Trophoblast cell (in vitro differentiated cells and primary cell): ENCODE measurements at regions not wholly inside any gene's neighbourhood (a gene's known extent, or its start where the extent isn't known, plus 50 kb on each side); places are given as distances from the start of the nearest gene placed in this dataset.

Experiments used
- DNase-seq, 2 donors: peaks; one replicate each; pipeline ENCODE4 v3.0.0-alpha.2; 2016
- H2AFZ ChIP-seq: 2 replicates; pipeline ENCODE4 v1.6.1; 2013; ENCODE audit warnings: low read length, moderate library complexity, mild to moderate bottlenecking; ENCODE audit not compliant: insufficient read depth, poor library complexity
- H2AK5ac ChIP-seq: 2 replicates; pipeline ENCODE4 v1.6.1; 2013; ENCODE audit warnings: mild to moderate bottlenecking, low read length
- H2BK120ac ChIP-seq: 2 replicates; pipeline ENCODE4 v1.6.1; 2013; ENCODE audit warnings: low read length, mild to moderate bottlenecking, moderate library complexity; ENCODE audit not compliant: insufficient read depth, poor library complexity
- H2BK12ac ChIP-seq: 2 replicates; pipeline ENCODE4 v1.6.1; 2013; ENCODE audit warnings: mild to moderate bottlenecking, low read length, moderate library complexity
- H2BK5ac ChIP-seq: 2 replicates; pipeline ENCODE4 v1.6.1; 2013; ENCODE audit warnings: low read length, low read depth, moderate library complexity, mild to moderate bottlenecking; ENCODE audit not compliant: poor library complexity
- H3K14ac ChIP-seq: 2 replicates; pipeline ENCODE4 v1.6.1; 2013; ENCODE audit warnings: mild to moderate bottlenecking, low read length
- H3K18ac ChIP-seq: 2 replicates; pipeline ENCODE4 v1.6.1; 2013; ENCODE audit warnings: mild to moderate bottlenecking, low read length
- H3K23ac ChIP-seq: 2 replicates; pipeline ENCODE4 v1.6.1; 2013; ENCODE audit warnings: low read length
- H3K27ac ChIP-seq: 2 replicates; pipeline ENCODE4 v1.5.1; 2013; ENCODE audit warnings: low read depth, mild to moderate bottlenecking, inconsistent platforms, low read length, moderate library complexity
- H3K27me3 ChIP-seq: 2 replicates; pipeline ENCODE4 v1.6.1; 2013; ENCODE audit warnings: inconsistent platforms, mild to moderate bottlenecking, low read length, moderate library complexity; ENCODE audit not compliant: insufficient read depth
- H3K36me3 ChIP-seq, 2 experiments: 1 replicate in 1 of 2; 2 replicates in 1 of 2; pipeline ENCODE4 v1.6.1; 2013; ENCODE audit warnings: low read length in 2 of 2, mild to moderate bottlenecking in 2 of 2, moderate library complexity in 1 of 2; ENCODE audit not compliant: insufficient read depth in 2 of 2, control insufficient read depth in 1 of 2
- H3K4ac ChIP-seq: 2 replicates; pipeline ENCODE4 v1.6.1; 2013; ENCODE audit warnings: low read depth, mild to moderate bottlenecking, low read length, moderate library complexity
- H3K4me1 ChIP-seq, 2 experiments: 1 replicate in 1 of 2; 2 replicates in 1 of 2; pipeline ENCODE4 v1.6.1; 2013; ENCODE audit warnings: low read length in 2 of 2, mild to moderate bottlenecking in 2 of 2, moderate library complexity in 1 of 2; ENCODE audit not compliant: insufficient read depth in 2 of 2, control insufficient read depth in 1 of 2
- H3K4me2 ChIP-seq: 2 replicates; pipeline ENCODE4 v1.6.1; 2013; ENCODE audit warnings: inconsistent platforms, mild to moderate bottlenecking, low read length, moderate library complexity
- H3K4me3 ChIP-seq: 2 replicates; pipeline ENCODE4 v1.5.1; 2013; ENCODE audit warnings: mild to moderate bottlenecking, low read depth, low read length, inconsistent platforms
- H3K79me1 ChIP-seq: one replicate; pipeline ENCODE4 v1.6.1; 2013; ENCODE audit warnings: low read length
- H3K79me2 ChIP-seq: 2 replicates; pipeline ENCODE4 v1.6.1; 2013; ENCODE audit warnings: low read length, mild to moderate bottlenecking; ENCODE audit not compliant: control insufficient read depth, insufficient read depth, poor library complexity
- H3K9ac ChIP-seq: 2 replicates; pipeline ENCODE4 v1.6.1; 2013; ENCODE audit warnings: mild to moderate bottlenecking, low read length
- H3K9me3 ChIP-seq: 2 replicates; pipeline ENCODE4 v1.6.1; 2013; ENCODE audit warnings: low read depth, mild to moderate bottlenecking, control low read depth, inconsistent platforms, low read length; ENCODE audit not compliant: insufficient read depth
- H4K12ac ChIP-seq: 2 replicates; pipeline ENCODE4 v1.6.1; 2013; ENCODE audit warnings: low read depth, mild to moderate bottlenecking, low read length, moderate library complexity
- H4K8ac ChIP-seq: 2 replicates; pipeline ENCODE4 v1.6.1; 2013; ENCODE audit warnings: low read depth, mild to moderate bottlenecking, low read length, moderate library complexity
- H4K91ac ChIP-seq: one replicate; pipeline ENCODE4 v1.6.1; 2013; ENCODE audit warnings: low read depth, mild to moderate bottlenecking, low read length, moderate library complexity
- WGBS: extraction: QIAGEN DNeasy Blood & Tissue Kit; methylation state at CpG from one replicate; pipeline ENCODE4 v1.1.7; 2013; ENCODE audit warnings: missing lambda C conversion rate; ENCODE audit not compliant: insufficient read length, insufficient coverage; ENCODE audit errors: extremely low coverage; 5-methylcytosine and 5-hydroxymethylcytosine counted together

GRCh38 chr2:128494640-128495321, 176.1 kb upstream of the HS6ST1 start:
- no peaks in the 10 kb centered on the region for H3K27me3 ChIP-seq
- no peak overlapping the region for H2AK5ac ChIP-seq
- no peak overlapping the region for H3K18ac ChIP-seq
- no peak overlapping the region for H2BK5ac ChIP-seq
- H3K23ac ChIP-seq: no peak overlapping the region
- no peak overlapping the region for H3K4me2 ChIP-seq
- no peaks in the 10 kb centered on the region for H3K36me3 ChIP-seq
- no CpG with 5 or more reads among the region's 13 CpGs for WGBS
- no peak overlapping the region for H3K27ac ChIP-seq
- no peak overlapping the region for H2AFZ ChIP-seq
- H2BK12ac ChIP-seq: no peak overlapping the region
- H2BK120ac ChIP-seq: no peak overlapping the region
- peaks cover 3% of the 10 kb centered on the region in 2 experiments for H3K4me1 ChIP-seq
- H3K4ac ChIP-seq: no peak overlapping the region
- no peak overlapping the region for H3K14ac ChIP-seq
- no peak overlapping the region for H4K8ac ChIP-seq
- DNase-seq: no peak
- no peak overlapping the region for H4K12ac ChIP-seq
- no peaks in the 10 kb centered on the region for H3K9me3 ChIP-seq
- no peak overlapping the region for H4K91ac ChIP-seq
- no peaks in the 10 kb centered on the region for H3K79me1 ChIP-seq
- H3K4me3 ChIP-seq: no peak overlapping the region
- H3K9ac ChIP-seq: no peak overlapping the region
- no peaks in the 10 kb centered on the region for H3K79me2 ChIP-seq

DNA sequence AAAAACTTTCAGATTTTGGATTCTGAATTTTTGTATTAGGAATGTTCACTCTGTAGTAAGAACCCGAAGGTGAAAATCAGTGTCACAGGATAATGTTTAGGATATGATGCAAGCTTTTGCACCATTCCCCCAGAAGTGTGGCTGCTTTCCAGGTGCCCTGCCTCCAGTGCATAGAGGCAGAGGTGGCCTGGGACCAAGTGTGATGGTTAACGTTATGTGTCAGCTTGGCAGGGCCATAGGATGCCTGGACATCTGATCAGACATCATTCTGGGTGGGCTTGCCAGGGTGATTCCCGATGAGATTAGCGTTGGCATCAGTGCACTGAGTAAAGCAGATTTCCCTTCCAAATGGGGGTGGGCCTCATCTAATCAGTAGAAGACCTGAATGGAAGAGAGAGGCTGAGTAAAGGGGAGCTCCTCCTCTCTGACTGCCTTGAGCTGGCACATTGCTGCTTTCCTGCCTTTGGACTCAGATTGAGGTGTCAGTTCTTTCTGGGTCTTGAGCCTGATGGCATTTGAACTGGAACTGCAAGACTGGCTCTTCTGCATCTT, 177.4 kb upstream of the HS6ST1 start:
- Histone ChIP-seq H3K27me3 (no peaks in the 10 kb centered on the region), H3K4me3 (no peak overlapping the region), H3K9ac (no peak overlapping the region), H3K4ac (no peak overlapping the region), H3K23ac (no peak overlapping the region), H3K14ac (no peak overlapping the region), H3K79me1 (no peaks in the 10 kb centered on the region), H3K9me3 (no peaks in the 10 kb centered on the region), H3K36me3 (no peaks in the 10 kb centered on the region), H3K18ac (no peak overlapping the region), H3K27ac (no peak overlapping the region), H2BK5ac (no peak overlapping the region), H2BK12ac (no peak overlapping the region), H4K8ac (no peak overlapping the region), H4K12ac (no peak overlapping the region), H3K79me2 (no peaks in the 10 kb centered on the region), H2BK120ac (no peak overlapping the region), H3K4me2 (no peak overlapping the region), H3K4me1 (no peaks in the 10 kb centered on the region), H2AFZ (no peak overlapping the region), H4K91ac (no peak overlapping the region), H2AK5ac (no peak overlapping the region)
- no peak for DNase-seq
- no CpG with 5 or more reads among the region's 4 CpGs for WGBS

GRCh38 chr2:128496700-128497099, 178.0 kb upstream of the HS6ST1 start:
- H3K4ac ChIP-seq: no peak overlapping the region
- no peaks in the 10 kb centered on the region for H3K4me1 ChIP-seq
- no peak overlapping the region for H3K18ac ChIP-seq
- H3K79me1 ChIP-seq: no peaks in the 10 kb centered on the region
- H3K27ac ChIP-seq: no peak overlapping the region
- no peaks in the 10 kb centered on the region for H3K27me3 ChIP-seq
- H3K23ac ChIP-seq: no peak overlapping the region
- H2BK12ac ChIP-seq: no peak overlapping the region
- H2BK5ac ChIP-seq: no peak overlapping the region
- H4K91ac ChIP-seq: no peak overlapping the region
- no peak overlapping the region for H4K8ac ChIP-seq
- whole genome bisulfite sequencing: no CpG with 5 or more reads among the region's 2 CpGs
- H2BK120ac ChIP-seq: no peak overlapping the region
- no peak overlapping the region for H3K9ac ChIP-seq
- H3K14ac ChIP-seq: no peak overlapping the region
- H2AFZ ChIP-seq: no peak overlapping the region
- H3K9me3 ChIP-seq: no peaks in the 10 kb centered on the region
- no peak for DNase-seq
- no peak overlapping the region for H4K12ac ChIP-seq
- H3K36me3 ChIP-seq: no peaks in the 10 kb centered on the region
- H3K79me2 ChIP-seq: no peaks in the 10 kb centered on the region
- H3K4me2 ChIP-seq: no peak overlapping the region
- H3K4me3 ChIP-seq: no peak overlapping the region
- no peak overlapping the region for H2AK5ac ChIP-seq

GRCh38 chr2:128497461-128497860, 178.8 kb upstream of the HS6ST1 start:
- no peak overlapping the region for H2AFZ ChIP-seq
- no peak overlapping the region for H3K23ac ChIP-seq
- H4K8ac ChIP-seq: no peak overlapping the region
- no peak overlapping the region for H3K4me2 ChIP-seq
- no peak overlapping the region for H2BK120ac ChIP-seq
- no peak overlapping the region for H2BK12ac ChIP-seq
- H3K9ac ChIP-seq: no peak overlapping the region
- H3K36me3 ChIP-seq: no peaks in the 10 kb centered on the region
- no peak overlapping the region for H4K91ac ChIP-seq
- H2AK5ac ChIP-seq: no peak overlapping the region
- H3K27me3 ChIP-seq: no peaks in the 10 kb centered on the region
- H3K18ac ChIP-seq: no peak overlapping the region
- DNase-seq: no peak
- no peak overlapping the region for H3K4ac ChIP-seq
- no peak overlapping the region for H3K4me3 ChIP-seq
- no peak overlapping the region for H4K12ac ChIP-seq
- H3K27ac ChIP-seq: no peak overlapping the region
- no peak overlapping the region for H2BK5ac ChIP-seq
- no peaks in the 10 kb centered on the region for H3K79me1 ChIP-seq
- no peaks in the 10 kb centered on the region for H3K9me3 ChIP-seq
- no peak overlapping the region for H3K14ac ChIP-seq
- H3K79me2 ChIP-seq: no peaks in the 10 kb centered on the region
- no CpG with 5 or more reads among the region's 5 CpGs for WGBS
- H3K4me1 ChIP-seq: no peaks in the 10 kb centered on the region
